Transverse colon (tissue), 4 donors: ENCODE measurements at regions not wholly inside any gene's neighbourhood (a gene's known extent, or its start where the extent isn't known, plus 50 kb on each side); places are given as distances from the start of the nearest gene placed in this dataset.
"Not testable (repeated sequence)": the region's sequence is repeated elsewhere in the genome, so short reads cannot be mapped to it uniquely, and the experiment has no call there.

Source experiments
- CTCF ChIP-seq, 5 experiments: fragments of 200-600 bp in 3 of 5; fragments of 450-650 bp in 2 of 5; sonication (generic) in 3 of 5; IDR thresholded peaks; 1 replicate in 2 of 5; 2 replicates in 3 of 5; pipeline ENCODE4 v1.5.1; 2016 to 2017; ENCODE audit warnings: antibody characterized with exemption in 5 of 5, inconsistent platforms in 3 of 5, mild to moderate bottlenecking in 2 of 5, moderate library complexity in 1 of 5
- EP300 ChIP-seq: sonication (generic); formaldehyde crosslinking; IDR thresholded peaks from one replicate; pipeline ENCODE4 v1.6.1; 2017; ENCODE audit warnings: antibody characterized with exemption, low read depth
- POLR2A ChIP-seq: fragments of 450-650 bp; IDR thresholded peaks from one replicate; pipeline ENCODE4 v1.6.1; 2016; ENCODE audit warnings: antibody characterized with exemption, mild to moderate bottlenecking, moderate library complexity
- POLR2AphosphoS5 ChIP-seq, 3 donors: sonication (generic); formaldehyde crosslinking; IDR thresholded peaks; one replicate each; pipeline ENCODE4 v1.6.1; 2016; ENCODE audit warnings: antibody characterized with exemption in 3 of 3

- TF ChIP-seq CTCF (IDR thresholded peaks at IDR 0.05); POLR2AphosphoS5 (IDR thresholded peaks at IDR 0.05); POLR2A; EP300: not testable (repeated sequence)
Observed at GRCh38 chr9:75459311-75459710, 371.0 kb downstream of the OSTF1 start.
